Thoracic aorta (tissue), 2 donors: ENCODE measurements at regions not wholly inside any gene's neighbourhood (a gene's known extent, or its start where the extent isn't known, plus 50 kb on each side); places are given as distances from the start of the nearest gene placed in this dataset.

Experiments
- ATAC-seq: fragments of 150-250 bp; one replicate; pipeline ENCODE4 v1.8.0; 2017; ENCODE audit warnings: low read depth; ENCODE audit not compliant: insufficient number of reproducible peaks, low FRiP score
- DNase-seq: peaks from one replicate; pipeline ENCODE4 v3.0.0-alpha.2; 2020; ENCODE audit warnings: low spot score
- H3K27ac ChIP-seq, 2 donors: fragments of 200-600 bp; sonication (generic); 1 replicate in 1 of 2; 2 replicates in 1 of 2; pipeline ENCODE4 v1.5.1; 2016; ENCODE audit warnings: mild to moderate bottlenecking in 2 of 2, moderate library complexity in 2 of 2
- H3K27me3 ChIP-seq: fragments of 200-600 bp; sonication (generic); replicated peaks from 2 replicates; pipeline ENCODE4 v1.6.0; 2016; ENCODE audit warnings: mild to moderate bottlenecking; ENCODE audit not compliant: insufficient read depth
- H3K36me3 ChIP-seq: fragments of 200-600 bp; sonication (generic); one replicate; pipeline ENCODE4 v1.5.1; 2016
- H3K4me1 ChIP-seq, 2 donors: fragments of 200-600 bp; sonication (generic); 1 replicate in 1 of 2; 2 replicates in 1 of 2; pipeline versions ENCODE4 v1.5.1 to v1.6.0; 2016; ENCODE audit warnings: low read depth in 2 of 2, mild to moderate bottlenecking in 1 of 2; ENCODE audit not compliant: control insufficient read depth in 1 of 2
- H3K4me3 ChIP-seq: fragments of 200-600 bp; sonication (generic); 2 replicates; pipeline ENCODE4 v1.5.1; 2016; ENCODE audit warnings: mild to moderate bottlenecking
- H3K9me3 ChIP-seq: fragments of 200-600 bp; sonication (generic); 2 replicates; pipeline ENCODE4 v1.5.1; 2016
- TF ChIP-seq, protein P1 (sequence below): fragments of 200-600 bp; sonication (generic); IDR thresholded peaks from one replicate; pipeline ENCODE4 v1.5.1; 2019; ENCODE audit warnings: antibody characterized with exemption

DNA sequence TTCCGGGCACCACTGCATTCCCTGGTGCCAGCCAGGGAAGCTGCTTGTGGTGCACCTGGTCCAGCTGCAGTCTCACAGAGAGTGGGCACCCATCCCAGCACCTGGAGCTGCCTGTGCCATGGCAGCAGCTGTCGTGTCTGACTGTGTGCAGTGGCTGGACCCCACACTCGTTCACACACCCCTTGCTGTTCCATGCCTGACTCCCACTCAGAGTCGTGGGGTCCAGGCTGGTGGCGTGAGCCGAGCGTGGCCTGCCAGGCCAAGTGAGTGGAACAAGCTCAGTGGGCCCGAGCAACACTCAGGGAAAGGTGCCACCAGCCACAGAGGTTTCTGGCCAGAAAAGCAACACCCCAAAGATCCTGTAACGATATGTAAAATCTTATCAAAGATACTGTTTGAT lies 97.2 kb upstream of the KCNK1 start:
- no peak for ATAC-seq
- no peaks in the 10 kb centered on the region for H3K9me3 ChIP-seq
- H3K4me3 ChIP-seq, result no peak overlapping the region
- H3K36me3 ChIP-seq, result no peaks in the 10 kb centered on the region
- TF ChIP-seq, protein P1, sequence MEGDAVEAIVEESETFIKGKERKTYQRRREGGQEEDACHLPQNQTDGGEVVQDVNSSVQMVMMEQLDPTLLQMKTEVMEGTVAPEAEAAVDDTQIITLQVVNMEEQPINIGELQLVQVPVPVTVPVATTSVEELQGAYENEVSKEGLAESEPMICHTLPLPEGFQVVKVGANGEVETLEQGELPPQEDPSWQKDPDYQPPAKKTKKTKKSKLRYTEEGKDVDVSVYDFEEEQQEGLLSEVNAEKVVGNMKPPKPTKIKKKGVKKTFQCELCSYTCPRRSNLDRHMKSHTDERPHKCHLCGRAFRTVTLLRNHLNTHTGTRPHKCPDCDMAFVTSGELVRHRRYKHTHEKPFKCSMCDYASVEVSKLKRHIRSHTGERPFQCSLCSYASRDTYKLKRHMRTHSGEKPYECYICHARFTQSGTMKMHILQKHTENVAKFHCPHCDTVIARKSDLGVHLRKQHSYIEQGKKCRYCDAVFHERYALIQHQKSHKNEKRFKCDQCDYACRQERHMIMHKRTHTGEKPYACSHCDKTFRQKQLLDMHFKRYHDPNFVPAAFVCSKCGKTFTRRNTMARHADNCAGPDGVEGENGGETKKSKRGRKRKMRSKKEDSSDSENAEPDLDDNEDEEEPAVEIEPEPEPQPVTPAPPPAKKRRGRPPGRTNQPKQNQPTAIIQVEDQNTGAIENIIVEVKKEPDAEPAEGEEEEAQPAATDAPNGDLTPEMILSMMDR, result no peak
- no peak for DNase-seq
- no peak overlapping the region for H3K27ac ChIP-seq
- H3K27me3 ChIP-seq, result no peaks in the 10 kb centered on the region
- H3K4me1 ChIP-seq, result no peaks in the 10 kb centered on the region

DNA sequence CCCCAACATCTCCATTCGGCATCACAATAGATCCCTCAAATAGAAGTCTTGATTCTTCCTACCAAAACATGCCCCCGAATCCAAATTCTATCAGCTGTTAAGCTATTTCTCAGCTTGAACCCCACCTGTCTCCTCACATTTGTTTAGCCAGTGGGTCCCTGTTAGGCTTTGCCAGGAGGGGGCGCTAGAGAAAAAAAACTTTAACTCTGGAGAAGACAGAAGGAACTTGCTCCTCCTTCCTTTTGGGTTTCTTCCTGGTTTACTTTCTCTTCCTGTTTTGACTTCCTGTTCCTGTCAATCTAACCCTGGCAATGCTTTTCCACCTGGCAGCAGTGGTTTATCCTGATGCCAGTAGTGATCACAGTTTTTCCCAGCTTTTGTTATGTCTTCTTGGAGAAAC lies 95.6 kb upstream of the KCNK1 start:
- no peaks in the 10 kb centered on the region for H3K9me3 ChIP-seq
- no peak for DNase-seq
- H3K27me3 ChIP-seq, result no peaks in the 10 kb centered on the region
- no peaks in the 10 kb centered on the region for H3K36me3 ChIP-seq
- no peaks in the 10 kb centered on the region for H3K4me1 ChIP-seq
- no peak overlapping the region for H3K4me3 ChIP-seq
- TF ChIP-seq, protein P1, result no peak
- H3K27ac ChIP-seq, result no peak overlapping the region
- no peak for ATAC-seq

DNA sequence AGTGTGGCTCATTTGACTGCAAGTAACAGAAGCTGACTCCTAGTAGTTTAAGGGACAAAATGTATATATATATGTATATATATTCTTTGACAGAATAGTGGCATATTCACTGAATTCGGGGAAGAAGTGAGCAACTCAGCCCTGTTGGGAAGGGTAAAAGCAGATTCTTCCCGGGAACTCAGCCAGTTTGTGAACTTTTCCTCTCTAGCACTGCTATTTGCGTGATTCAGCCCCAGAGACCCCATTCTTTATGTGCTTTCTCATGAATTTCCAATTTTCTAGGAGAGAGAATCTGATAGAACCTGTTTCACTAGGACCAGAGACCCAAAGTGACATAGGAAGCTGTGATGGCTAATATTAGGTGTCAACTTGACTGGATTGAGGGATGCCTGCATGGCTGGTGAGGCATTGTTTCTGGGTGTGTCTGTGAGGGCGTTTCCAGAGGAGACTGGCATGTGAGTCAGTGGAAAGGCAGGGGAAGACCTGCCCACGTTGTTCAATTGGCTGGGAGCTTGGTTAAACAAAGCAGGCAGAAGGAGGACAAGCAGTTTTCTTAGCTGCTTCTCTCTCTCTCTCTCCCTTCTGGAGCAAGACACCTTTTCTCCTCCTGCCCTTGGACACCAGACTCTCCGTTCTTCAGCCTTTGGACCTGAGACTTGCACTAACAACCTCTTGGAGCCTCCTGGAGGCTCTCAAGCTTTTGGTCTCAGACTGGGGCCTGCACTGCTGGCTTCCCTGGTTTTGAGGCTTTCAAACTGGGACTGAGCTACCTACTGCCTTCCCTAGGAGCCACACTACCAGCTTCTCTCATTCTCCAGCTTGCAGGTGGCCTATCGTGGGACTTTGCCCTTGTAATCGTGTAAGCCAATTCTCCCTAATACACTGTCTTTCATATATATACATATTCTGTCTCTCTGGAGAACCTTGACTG lies 93.4 kb upstream of the KCNK1 start:
- Histone ChIP-seq H3K27ac (no peak overlapping the region), H3K27me3 (no peaks in the 10 kb centered on the region), H3K36me3 (no peaks in the 10 kb centered on the region), H3K4me1 (no peaks in the 10 kb centered on the region), H3K9me3 (no peaks in the 10 kb centered on the region), H3K4me3 (no peak overlapping the region)
- DNase-seq, result no peak
- ATAC-seq, result no peak
- TF ChIP-seq, protein P1, result no peak

DNA sequence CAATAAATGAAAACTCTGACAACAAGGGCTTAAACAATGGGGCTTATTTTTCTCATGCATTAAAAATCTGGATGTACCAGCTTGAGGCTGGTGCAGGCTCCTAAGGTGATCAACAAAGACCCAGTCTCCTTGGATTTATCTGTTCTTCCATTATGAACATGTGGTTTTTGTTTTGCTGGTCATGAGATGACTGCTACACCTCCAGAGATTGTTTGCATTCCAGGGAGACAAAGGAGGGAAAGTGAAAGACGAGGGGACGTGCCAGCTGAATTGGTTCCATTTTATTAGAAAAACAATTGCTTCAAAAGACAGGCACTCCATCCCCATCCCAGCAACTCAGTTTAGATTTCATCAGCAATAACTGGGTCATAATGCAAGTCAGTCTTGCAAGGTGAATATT lies 90.9 kb upstream of the KCNK1 start:
- Histone ChIP-seq H3K9me3 (no peaks in the 10 kb centered on the region), H3K36me3 (no peaks in the 10 kb centered on the region), H3K27me3 (no peaks in the 10 kb centered on the region), H3K4me3 (no peak overlapping the region), H3K27ac (no peak overlapping the region), H3K4me1 (no peaks in the 10 kb centered on the region)
- TF ChIP-seq, protein P1, result no peak
- no peak for DNase-seq
- no peak for ATAC-seq

DNA sequence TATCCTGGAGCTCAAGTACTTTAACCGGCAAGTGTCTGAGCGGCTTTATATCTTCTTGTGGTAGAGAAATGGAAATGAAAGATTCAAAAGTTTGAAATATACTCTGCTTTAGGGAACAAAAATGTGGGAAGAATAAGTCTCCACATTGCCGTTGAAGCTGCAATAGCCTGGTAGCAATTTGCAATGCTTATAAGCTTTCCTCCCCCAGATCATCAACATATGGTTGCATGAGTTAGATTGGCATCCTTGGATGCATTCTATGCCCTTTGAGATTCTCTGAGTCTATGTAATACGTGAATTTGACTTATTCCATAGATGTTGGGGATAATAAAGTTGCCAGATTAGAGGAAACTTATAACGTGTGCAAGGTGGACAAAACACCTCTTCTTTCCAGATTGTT lies 86.1 kb upstream of the KCNK1 start:
- TF ChIP-seq, protein P1, result no peak
- ATAC-seq, result no peak
- no peak overlapping the region for H3K27ac ChIP-seq
- no peak overlapping the region for H3K4me3 ChIP-seq
- H3K4me1 ChIP-seq, result no peaks in the 10 kb centered on the region
- no peaks in the 10 kb centered on the region for H3K9me3 ChIP-seq
- no peaks in the 10 kb centered on the region for H3K36me3 ChIP-seq
- no peak for DNase-seq
- no peaks in the 10 kb centered on the region for H3K27me3 ChIP-seq
